Activated CD8-positive, alpha-beta T cell treated with anti-CD3 and anti-CD28 coated beads, Interleukin-2, amount 10 ng/mL, durations not matched to agents 7 days and 5 days (primary cell): ENCODE measurements at regions not wholly inside any gene's neighbourhood (a gene's known extent, or its start where the extent isn't known, plus 50 kb on each side); places are given as distances from the start of the nearest gene placed in this dataset.

Experiments used
- ATAC-seq: fragments of 150-1000 bp; cut with Tn5 transposase; one replicate; pipeline ENCODE4 v1.10.0; 2021; ENCODE audit warnings: moderate library complexity
- CTCF ChIA-PET: fragments of 350-600 bp; sonication (Branson Sonifier 250); formaldehyde crosslinking; loops from one replicate; lab custom pipeline; 2021; ENCODE audit warnings: antibody characterized with exemption; lab: Charles Lee
- POLR2A ChIA-PET: fragments of 350-600 bp; sonication (Branson Sonifier 250); formaldehyde crosslinking; loops from one replicate; lab custom pipeline; 2021; ENCODE audit warnings: antibody characterized with exemption; lab: Charles Lee
- DNase-seq: peaks from one replicate; pipeline ENCODE4 v3.0.0-alpha.2; 2020
- H3K27ac Mint-ChIP-seq: one replicate; pipeline ENCODE4 v1.8.0; 2021; ENCODE audit warnings: mild to moderate bottlenecking, mixed read lengths
- H3K27me3 Mint-ChIP-seq: one replicate; pipeline ENCODE4 v1.8.0; 2021; ENCODE audit warnings: low read depth, mixed read lengths
- H3K36me3 Mint-ChIP-seq: one replicate; pipeline ENCODE4 v1.8.0; 2021; ENCODE audit warnings: low read depth, mixed read lengths
- H3K4me1 Mint-ChIP-seq: one replicate; pipeline ENCODE4 v1.8.0; 2021; ENCODE audit warnings: low read depth, mixed read lengths
- H3K4me3 Mint-ChIP-seq: one replicate; pipeline ENCODE4 v1.8.0; 2021; ENCODE audit warnings: mild to moderate bottlenecking, mixed read lengths
- H3K9me3 Mint-ChIP-seq: one replicate; pipeline ENCODE4 v1.8.0; 2022; ENCODE audit warnings: mixed read lengths; ENCODE audit not compliant: insufficient read depth

DNA sequence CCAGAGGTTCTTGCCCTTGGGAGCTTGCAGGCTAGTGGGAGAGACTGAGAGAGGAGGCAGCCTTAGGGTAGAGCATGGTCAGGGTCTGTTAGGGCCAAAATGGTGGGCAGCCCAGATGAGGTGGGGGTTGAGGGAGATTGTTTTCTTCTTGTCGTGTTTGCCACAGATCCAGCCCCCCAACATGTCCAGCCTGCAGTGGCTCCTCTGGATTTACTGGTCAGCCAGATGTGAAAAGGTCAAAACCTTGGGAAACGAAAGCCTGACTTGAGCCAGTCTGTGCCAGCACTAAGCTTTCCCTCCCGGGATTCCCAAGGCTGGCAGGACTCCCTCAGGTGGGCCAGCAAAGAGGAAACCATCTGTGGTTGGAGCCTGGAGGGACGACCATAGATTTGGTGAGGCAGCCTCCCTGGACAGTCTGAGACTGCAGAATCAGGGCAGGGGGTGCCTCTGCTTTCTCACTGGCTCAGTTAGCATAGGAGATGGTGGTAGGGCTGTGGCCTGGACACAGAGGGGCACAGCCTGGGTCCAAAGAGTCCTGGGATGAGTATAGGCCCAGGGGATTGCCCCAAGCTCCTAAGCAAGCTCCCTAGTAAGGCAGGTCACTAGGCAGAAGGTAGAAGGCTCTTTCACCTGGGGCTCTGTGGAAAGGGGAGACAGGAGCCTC lies 51.2 kb upstream of the PRR23C start:
- Mint-ChIP-seq H3K27ac (no peak overlapping the region), H3K27me3 (peaks cover 9% of the 10 kb centered on the region), H3K4me3 (no peak overlapping the region), H3K36me3 (no peaks in the 10 kb centered on the region), H3K4me1 (no peaks in the 10 kb centered on the region), H3K9me3 (no peaks in the 10 kb centered on the region)
- POLR2A ChIA-PET: no interaction called here
- DNase-seq (no peak), ATAC-seq (no peak)
- CTCF ChIA-PET: no interaction called here

DNA sequence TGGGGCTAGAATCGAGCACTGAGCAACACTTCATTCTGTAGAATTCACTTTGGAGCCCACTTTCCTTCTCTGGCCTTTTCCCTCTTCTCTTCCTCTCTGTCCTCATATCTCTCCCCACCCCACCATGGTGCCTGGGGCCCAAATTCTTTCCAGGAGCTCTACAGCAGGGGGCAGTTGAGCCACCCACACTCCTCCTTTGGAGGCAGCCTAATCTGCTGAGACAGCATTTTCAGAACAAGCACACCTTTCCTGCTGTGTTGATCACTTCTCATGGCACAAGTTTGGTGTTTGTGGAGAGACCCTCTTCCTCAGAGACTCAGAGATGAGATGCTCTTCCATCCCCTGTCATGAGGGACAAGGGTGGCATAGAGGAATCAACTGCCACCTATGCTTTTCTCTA lies 52.0 kb upstream of the PRR23C start:
- Mint-ChIP-seq H3K4me1 (no peaks in the 10 kb centered on the region), H3K27me3 (peaks cover 6% of the 10 kb centered on the region), H3K27ac (no peak overlapping the region), H3K36me3 (no peaks in the 10 kb centered on the region), H3K4me3 (no peak overlapping the region), H3K9me3 (no peaks in the 10 kb centered on the region)
- POLR2A ChIA-PET: no interaction called here
- CTCF ChIA-PET: no interaction called here
- ATAC-seq: no peak
- no peak for DNase-seq

DNA sequence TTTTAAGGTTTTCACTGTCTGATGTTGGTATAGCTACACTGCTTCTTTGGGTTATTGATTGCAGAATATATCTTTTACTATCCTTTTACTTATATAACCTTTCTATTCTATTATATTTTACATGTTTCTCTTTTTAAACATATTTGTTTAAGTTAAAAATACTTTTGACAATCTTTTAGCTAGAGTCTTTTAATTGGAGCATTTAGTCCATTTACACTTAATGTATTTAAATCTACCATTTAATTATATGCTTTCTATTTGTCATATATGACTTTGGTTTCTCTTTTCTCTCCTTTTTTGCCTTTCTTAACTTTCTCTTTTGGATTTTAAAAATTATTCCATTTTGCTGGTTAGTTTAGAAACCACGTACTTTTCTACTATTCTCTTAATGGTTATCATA lies 53.7 kb upstream of the PRR23C start:
- no peak overlapping the region for H3K4me3 Mint-ChIP-seq
- H3K27ac Mint-ChIP-seq: no peak overlapping the region
- POLR2A ChIA-PET: interaction anchor here (0.6 kb wide), 1 partner anchor 173 kb away, joined by 3 read pairs; no protein-coding TSS in a partner anchor
- no peak for DNase-seq
- no peak for ATAC-seq
- H3K9me3 Mint-ChIP-seq: no peaks in the 10 kb centered on the region
- H3K27me3 Mint-ChIP-seq: peaks cover 4% of the 10 kb centered on the region
- CTCF ChIA-PET: interaction anchor here (0.9 kb wide), 1 partner anchor 13 kb away, joined by 3 read pairs; no protein-coding TSS in a partner anchor
- no peaks in the 10 kb centered on the region for H3K4me1 Mint-ChIP-seq
- no peaks in the 10 kb centered on the region for H3K36me3 Mint-ChIP-seq

DNA sequence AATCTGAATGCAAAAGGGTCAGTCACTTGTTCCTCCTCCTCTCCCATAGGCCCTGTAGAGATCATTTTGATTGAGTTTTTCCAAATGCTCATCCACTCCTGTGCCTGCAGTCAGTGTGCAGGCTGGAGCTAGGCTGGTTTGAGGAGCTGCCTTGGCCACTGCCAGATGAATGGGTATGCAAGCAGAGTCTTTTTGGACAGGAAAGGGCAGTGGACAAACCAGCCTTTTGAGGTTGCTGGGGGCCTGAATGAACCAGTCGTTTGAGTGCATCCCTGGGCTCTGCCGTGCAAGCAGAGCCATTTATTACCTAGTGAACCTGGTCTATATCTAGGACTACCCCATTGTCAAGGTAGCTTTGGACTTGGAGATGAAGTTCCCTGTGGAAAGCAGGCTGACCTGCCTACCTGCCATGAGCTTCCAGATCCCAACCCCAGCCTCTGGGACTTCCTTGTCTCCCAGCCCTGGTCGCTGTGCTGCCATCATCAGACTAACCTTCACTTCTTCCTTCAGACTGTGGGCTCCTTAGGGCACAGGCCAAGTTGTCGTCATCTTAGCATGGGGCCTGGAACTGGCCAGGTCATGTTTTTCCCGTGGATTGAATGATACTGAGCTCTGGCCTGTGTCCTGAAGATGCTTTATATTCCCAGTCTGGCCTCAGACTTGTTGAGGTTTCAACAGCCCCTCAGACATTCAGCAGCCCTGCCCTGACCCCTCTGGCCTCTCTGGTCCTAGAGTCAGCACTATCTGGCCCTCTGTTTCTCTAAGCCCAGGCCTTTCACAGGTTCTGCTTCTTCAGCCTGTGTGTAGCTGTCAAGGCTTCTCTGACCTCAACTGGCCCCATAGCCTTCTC lies 55.5 kb upstream of the PRR23C start:
- POLR2A ChIA-PET: no interaction called here
- CTCF ChIA-PET: no interaction called here

DNA sequence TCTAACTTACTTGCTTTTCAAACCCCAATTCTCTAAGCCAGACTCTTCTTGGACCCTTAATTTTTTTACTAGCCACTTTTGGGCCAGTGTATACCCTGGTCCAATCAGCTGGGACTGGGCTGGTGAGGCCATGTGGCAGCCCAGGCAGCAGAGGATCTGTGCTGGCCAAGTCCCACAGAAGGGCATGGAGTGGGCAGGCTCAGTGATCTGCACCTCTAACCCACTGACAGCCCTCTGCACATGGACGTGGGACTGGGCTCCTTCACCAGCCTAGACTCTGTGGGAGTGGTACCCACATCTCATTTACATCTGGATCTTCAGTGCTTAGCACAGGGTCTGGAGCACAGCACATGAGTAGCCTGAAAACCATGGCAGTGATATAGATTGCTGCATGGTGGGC lies 56.1 kb upstream of the PRR23C start:
- no peak for DNase-seq
- POLR2A ChIA-PET: no interaction called here
- no peaks in the 10 kb centered on the region for H3K36me3 Mint-ChIP-seq
- H3K9me3 Mint-ChIP-seq: no peaks in the 10 kb centered on the region
- no peak overlapping the region for H3K4me3 Mint-ChIP-seq
- H3K4me1 Mint-ChIP-seq: no peaks in the 10 kb centered on the region
- ATAC-seq: no peak
- CTCF ChIA-PET: interaction anchor here (1.8 kb wide), 1 partner anchor 11 kb away, joined by 5 read pairs; no protein-coding TSS in a partner anchor
- no peak overlapping the region for H3K27ac Mint-ChIP-seq
- H3K27me3 Mint-ChIP-seq: peaks cover 4% of the 10 kb centered on the region

More for the DNA sequence above, 55.5 kb upstream of the PRR23C start:
- Mint-ChIP-seq H3K36me3 (no peaks in the 10 kb centered on the region), H3K27me3 (peaks cover 4% of the 10 kb centered on the region), H3K9me3 (no peaks in the 10 kb centered on the region), H3K4me1 (no peaks in the 10 kb centered on the region), H3K4me3 (no peak overlapping the region), H3K27ac (no peak overlapping the region)
- no peak for ATAC-seq
- DNase-seq: no peak

DNA sequence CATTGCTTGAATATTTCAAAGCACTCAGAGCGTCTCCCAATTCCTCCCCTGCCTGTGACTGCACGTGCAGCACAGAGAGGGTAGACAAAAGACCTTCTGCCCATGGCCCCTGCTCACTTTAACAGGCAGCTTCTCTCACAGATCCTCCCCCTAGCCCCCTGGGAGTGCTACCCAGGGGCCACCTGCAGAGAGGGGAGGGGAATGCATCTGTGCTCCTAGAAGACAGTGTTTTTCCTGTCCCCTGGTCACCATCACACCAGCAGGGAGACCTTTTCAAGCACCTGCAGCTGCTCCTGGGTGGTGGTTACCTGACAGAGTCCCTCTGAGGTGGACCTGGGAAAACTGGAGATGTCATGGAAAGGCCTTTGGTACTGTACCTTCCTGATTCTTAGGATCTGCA lies 56.7 kb upstream of the PRR23C start:
- Mint-ChIP-seq H3K27me3 (peaks cover 4% of the 10 kb centered on the region), H3K4me1 (no peaks in the 10 kb centered on the region), H3K4me3 (no peak overlapping the region), H3K27ac (no peak overlapping the region), H3K36me3 (no peaks in the 10 kb centered on the region), H3K9me3 (no peaks in the 10 kb centered on the region)
- ChIA-PET POLR2A (no interaction called here), CTCF (interaction anchor here (1.8 kb wide), 1 partner anchor 11 kb away, joined by 5 read pairs; no protein-coding TSS in a partner anchor)
- ATAC-seq: no peak
- no peak for DNase-seq

DNA sequence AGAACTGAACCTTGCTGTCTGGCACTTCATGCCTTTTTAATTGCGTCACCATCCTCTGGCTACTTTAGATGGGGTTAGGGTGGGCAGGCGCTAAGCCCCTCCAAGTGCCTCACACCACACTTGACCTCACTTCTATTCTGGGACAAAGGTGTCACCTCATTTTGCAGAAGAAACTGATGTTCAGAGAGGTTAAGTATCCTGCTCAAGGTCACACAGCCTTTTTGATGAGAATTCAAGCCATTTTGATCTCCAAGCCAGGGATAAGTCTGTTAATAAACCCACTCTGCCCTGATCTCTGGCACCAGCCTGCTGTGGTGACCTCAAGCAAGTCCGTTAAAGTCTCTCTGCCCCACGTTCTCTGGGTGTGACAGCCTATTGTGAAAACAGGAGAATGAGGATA lies 58.8 kb upstream of the PRR23C start:
- Mint-ChIP-seq H3K9me3 (no peaks in the 10 kb centered on the region), H3K4me1 (no peaks in the 10 kb centered on the region), H3K27ac (no peak overlapping the region), H3K4me3 (no peak overlapping the region), H3K27me3 (no peaks in the 10 kb centered on the region), H3K36me3 (no peaks in the 10 kb centered on the region)
- ATAC-seq: no peak
- POLR2A ChIA-PET: no interaction called here
- CTCF ChIA-PET: no interaction called here
- no peak for DNase-seq

DNA sequence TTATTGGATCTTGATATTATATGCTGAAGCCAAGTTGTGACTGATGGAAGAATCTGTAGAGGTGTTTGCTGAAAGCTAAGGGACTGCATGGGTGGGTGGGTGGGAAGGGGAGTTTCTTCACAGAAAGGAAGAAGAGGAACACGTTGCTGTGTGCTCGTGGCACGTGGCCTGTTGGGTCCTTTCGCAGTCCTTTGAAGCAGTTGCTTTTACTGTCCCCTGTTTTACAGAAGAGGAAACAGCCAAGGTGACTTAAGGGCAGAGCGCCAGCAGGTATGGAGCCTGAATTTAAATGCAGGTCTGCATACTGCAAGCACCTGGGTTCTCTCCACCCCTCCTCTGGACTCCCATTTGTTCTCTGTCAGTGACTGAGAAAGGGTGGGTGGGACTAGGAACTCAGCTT lies 59.4 kb upstream of the PRR23C start:
- no peak overlapping the region for H3K27ac Mint-ChIP-seq
- POLR2A ChIA-PET: no interaction called here
- CTCF ChIA-PET: no interaction called here
- DNase-seq (no peak), ATAC-seq (no peak)
- no peaks in the 10 kb centered on the region for H3K9me3 Mint-ChIP-seq
- H3K4me3 Mint-ChIP-seq: no peak overlapping the region
- H3K4me1 Mint-ChIP-seq: no peaks in the 10 kb centered on the region
- H3K36me3 Mint-ChIP-seq: no peaks in the 10 kb centered on the region
- no peaks in the 10 kb centered on the region for H3K27me3 Mint-ChIP-seq

DNA sequence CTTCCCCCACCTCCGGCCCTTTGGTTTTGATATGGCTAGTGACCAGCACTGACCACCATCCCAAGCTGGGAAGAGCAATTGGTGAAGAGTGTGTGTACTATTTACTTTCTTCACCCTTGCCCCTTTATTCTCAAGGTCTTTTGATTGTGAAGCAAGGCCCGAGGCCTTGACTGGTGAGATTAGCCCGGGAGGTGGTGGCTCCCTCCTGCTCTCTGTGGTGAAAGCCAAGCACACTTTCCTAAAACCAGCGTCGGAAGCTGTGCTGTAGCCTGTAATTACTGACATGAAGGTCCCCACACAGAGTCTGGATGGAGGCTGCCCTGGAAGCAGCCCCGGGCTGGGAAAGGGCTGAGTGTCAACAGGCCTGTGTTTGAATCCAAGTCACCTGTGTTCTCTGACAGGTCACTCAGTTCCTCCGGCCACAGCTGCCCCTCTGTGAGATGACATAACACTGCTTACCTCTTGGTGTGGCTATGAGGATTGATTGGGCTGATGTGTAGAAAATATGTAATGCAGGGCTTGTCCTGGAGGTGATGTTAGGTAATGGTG lies 60.5 kb upstream of the PRR23C start:
- no peak for ATAC-seq
- H3K36me3 Mint-ChIP-seq: no peaks in the 10 kb centered on the region
- peaks cover 5% of the 10 kb centered on the region for H3K4me1 Mint-ChIP-seq
- no peak overlapping the region for H3K27ac Mint-ChIP-seq
- CTCF ChIA-PET: no interaction called here
- no peak overlapping the region for H3K4me3 Mint-ChIP-seq
- no peak for DNase-seq
- H3K27me3 Mint-ChIP-seq: peaks cover 2% of the 10 kb centered on the region
- POLR2A ChIA-PET: no interaction called here
- no peaks in the 10 kb centered on the region for H3K9me3 Mint-ChIP-seq

DNA sequence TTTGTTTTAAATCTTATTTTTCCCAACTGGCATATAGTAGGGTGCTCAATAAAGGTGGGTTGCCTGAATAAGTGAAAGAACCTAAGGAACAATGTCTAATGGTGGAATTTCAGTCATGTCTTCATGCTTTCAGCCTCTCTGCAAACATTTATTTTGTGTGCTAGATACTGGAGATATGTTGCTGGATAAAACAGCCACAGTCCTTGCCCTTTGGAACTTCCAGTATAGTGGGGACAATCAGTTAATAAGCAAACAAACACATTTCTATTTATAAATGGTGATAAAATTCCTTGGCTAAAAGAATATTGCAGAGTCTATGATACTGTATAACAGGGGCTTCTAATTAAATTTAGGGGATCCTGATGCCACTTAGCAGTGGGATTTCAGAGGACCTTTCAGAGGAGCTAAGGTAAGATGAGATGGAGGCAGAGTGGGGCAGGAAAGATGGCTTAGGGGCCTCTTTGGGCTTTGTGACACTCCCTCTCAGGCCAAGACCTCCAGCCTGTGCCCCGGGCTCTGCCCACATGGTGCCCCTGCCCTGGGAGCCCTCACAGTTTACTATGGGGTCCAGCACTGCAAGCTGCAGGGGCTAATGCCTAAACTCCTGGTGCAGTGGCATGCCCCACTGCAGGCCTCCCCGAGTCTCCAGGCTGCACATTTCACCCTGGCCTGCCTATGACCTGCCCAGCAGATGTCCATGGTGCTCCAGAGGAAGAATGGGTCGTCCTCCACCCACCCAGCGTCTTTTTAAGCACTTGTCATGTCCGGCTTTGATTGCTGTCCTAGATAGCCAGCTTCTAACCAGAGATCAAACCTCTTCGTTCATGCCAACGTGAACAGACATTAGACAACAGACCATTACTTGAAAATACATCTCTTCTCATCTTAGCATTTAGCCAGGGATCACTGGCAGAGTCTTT lies 61.6 kb upstream of the PRR23C start:
- POLR2A ChIA-PET: no interaction called here

DNA sequence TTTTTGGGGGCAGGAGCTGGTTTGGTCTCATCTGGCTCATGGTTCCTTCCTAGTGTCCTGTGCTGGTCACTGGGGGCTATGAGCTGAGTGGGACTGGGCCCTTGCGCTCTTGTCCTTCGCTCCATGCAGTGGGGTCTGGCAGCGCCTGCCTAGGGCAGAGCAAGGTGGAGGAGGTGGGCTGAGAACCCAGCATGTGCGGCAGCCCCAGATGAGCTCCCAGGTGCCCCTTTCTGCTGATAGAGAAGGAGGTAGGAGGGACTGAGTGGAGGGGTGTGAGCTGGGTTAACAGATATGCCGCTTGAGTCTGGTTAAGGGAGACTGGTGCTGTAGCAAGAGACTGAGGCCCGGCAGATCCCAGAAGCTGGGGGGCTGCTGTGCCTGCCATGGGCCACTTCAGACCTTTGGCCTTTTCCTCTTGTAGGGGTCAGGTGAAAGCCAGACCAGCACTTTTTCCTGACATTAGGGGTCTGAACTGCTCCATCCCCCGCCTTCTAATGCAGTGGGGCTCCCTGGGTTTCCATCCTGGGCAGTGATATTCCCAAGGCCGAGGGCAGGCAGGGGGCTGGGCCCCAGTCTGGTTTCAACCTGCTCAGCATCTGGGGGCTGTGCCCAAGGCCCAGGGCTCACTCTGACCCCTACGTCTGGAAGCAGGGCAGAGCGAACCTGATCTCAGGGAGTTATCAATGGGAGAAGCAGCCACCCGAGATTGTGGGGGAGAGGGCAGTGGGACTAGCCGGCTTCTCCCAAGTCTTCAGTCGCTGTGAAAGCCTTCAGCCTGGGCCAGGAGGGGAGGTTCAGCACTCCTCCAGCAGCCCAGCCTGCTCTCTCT lies 62.9 kb upstream of the PRR23C start:
- Mint-ChIP-seq H3K9me3 (no peaks in the 10 kb centered on the region), H3K4me1 (peaks cover 15% of the 10 kb centered on the region), H3K27ac (no peak overlapping the region), H3K27me3 (peaks cover 10% of the 10 kb centered on the region), H3K4me3 (no peak overlapping the region), H3K36me3 (no peaks in the 10 kb centered on the region)
- DNase-seq (no peak), ATAC-seq (no peak)
- ChIA-PET POLR2A (interaction anchor here (0.6 kb wide), 1 partner anchor 238 kb away, joined by 3 read pairs; no protein-coding TSS in a partner anchor), CTCF (no interaction called here)

More for the DNA sequence above, 61.6 kb upstream of the PRR23C start:
- Mint-ChIP-seq H3K4me1 (peaks cover 12% of the 10 kb centered on the region), H3K36me3 (no peaks in the 10 kb centered on the region), H3K27ac (no peak overlapping the region), H3K27me3 (peaks cover 2% of the 10 kb centered on the region), H3K4me3 (no peak overlapping the region), H3K9me3 (no peaks in the 10 kb centered on the region)
- ATAC-seq: no peak
- DNase-seq: no peak
- CTCF ChIA-PET: no interaction called here
